Endothelial cell of umbilical vein (primary cell): ENCODE measurements at regions not wholly inside any gene's neighbourhood (a gene's known extent, or its start where the extent isn't known, plus 50 kb on each side); places are given as distances from the start of the nearest gene placed in this dataset.
A peak's percentile ranks its signal among the peaks of the same experiment; 100 is the strongest.

Experiments
- BruUV-seq: library from RNA; stranded (reverse); fragments of 400-500 nt; replicated peaks from 2 replicates; lab custom pipeline; 2021; lab: Mats Ljungman, UMichigan
- CTCF ChIA-PET: fragments of 300-600, 350-600 bp; sonication (Branson Sonifier 250); formaldehyde crosslinking; loops from one replicate; lab custom pipeline; 2021; ENCODE audit warnings: antibody characterized with exemption, inconsistent platforms; lab: Charles Lee
- POLR2A ChIA-PET: fragments of 300-600, 350-600 bp; sonication (Branson Sonifier 250); formaldehyde crosslinking; loops from one replicate; lab custom pipeline; 2021; ENCODE audit warnings: antibody characterized with exemption, inconsistent platforms; lab: Charles Lee
- DNase-seq: peaks from one replicate; pipeline ENCODE4 v3.0.0-alpha.2; 2011; ENCODE audit warnings: low read depth, low spot score
- FAIRE-seq: peaks from 2 replicates; lab custom pipeline; 2011; peaks lifted over from hg19 to GRCh38; lab: Jason Lieb, UNC
- H2AFZ ChIP-seq: 2 replicates; pipeline ENCODE4 v1.6.0; 2012; ENCODE audit warnings: low read depth, low read length, control low read depth, inconsistent platforms
- H3K27ac ChIP-seq: 2 replicates; pipeline ENCODE4 v1.5.1; 2011; ENCODE audit warnings: low read depth, mild to moderate bottlenecking, control low read depth, low read length, moderate library complexity; ENCODE audit not compliant: insufficient read depth
- H3K27me3 ChIP-seq, 2 experiments: 2 replicates each; pipeline versions ENCODE4 v1.6.0 to v1.6.1; 2011; ENCODE audit warnings: low read length in 2 of 2, mixed read lengths in 1 of 2; ENCODE audit not compliant: control insufficient read depth in 2 of 2, insufficient read depth in 2 of 2
- H3K36me3 ChIP-seq, 2 experiments: 2 replicates in 1 of 2; 3 replicates in 1 of 2; pipeline ENCODE4 v1.5.1; 2011; ENCODE audit warnings: low read length in 2 of 2, mild to moderate bottlenecking in 1 of 2, moderate library complexity in 1 of 2; ENCODE audit not compliant: control insufficient read depth in 2 of 2, insufficient read depth in 2 of 2; ENCODE audit errors: extremely low read depth in 1 of 2
- H3K4me1 ChIP-seq: 3 replicates; pipeline ENCODE4 v1.5.1; 2011; ENCODE audit warnings: mild to moderate bottlenecking, low read length; ENCODE audit not compliant: control insufficient read depth, insufficient read depth; ENCODE audit errors: extremely low read depth
- H3K4me2 ChIP-seq: 2 replicates; pipeline ENCODE4 v1.6.1; 2011; ENCODE audit warnings: low read length, control low read depth, mixed read lengths; ENCODE audit not compliant: insufficient read depth
- H3K4me3 ChIP-seq, 3 experiments: fragments of 200-600 bp in 1 of 3; sonication (generic), shearing (Covaris generic) in 1 of 3; replicated peaks in 1 of 3; 2 replicates each; pipeline ENCODE4 v1.5.1; 2011 to 2016; ENCODE audit warnings: control low read depth in 3 of 3, low read length in 3 of 3, mild to moderate bottlenecking in 2 of 3, inconsistent platforms in 1 of 3, low read depth in 1 of 3, moderate library complexity in 1 of 3; ENCODE audit not compliant: insufficient read depth in 1 of 3
- H3K79me2 ChIP-seq: 2 replicates; pipeline ENCODE4 v1.6.0; 2012; ENCODE audit warnings: low read length, inconsistent platforms; ENCODE audit not compliant: control insufficient read depth, insufficient read depth
- H3K9ac ChIP-seq: replicated peaks from 2 replicates; pipeline ENCODE3; 2011; ENCODE audit warnings: low read length, control low read depth; ENCODE audit not compliant: insufficient read depth; ENCODE audit errors: extremely low read depth
- H3K9me1 ChIP-seq: replicated peaks from 3 replicates; pipeline ENCODE4 v1.6.0; 2011; ENCODE audit warnings: mild to moderate bottlenecking, low read length; ENCODE audit not compliant: control insufficient read depth, insufficient read depth; ENCODE audit errors: extremely low read depth
- H3K9me3 ChIP-seq: replicated peaks from 2 replicates; pipeline ENCODE4 v1.5.1; 2012; ENCODE audit warnings: low read length, inconsistent platforms; ENCODE audit not compliant: control insufficient read depth, insufficient read depth
- H4K20me1 ChIP-seq: replicated peaks from 2 replicates; pipeline ENCODE3; 2011; ENCODE audit warnings: mild to moderate bottlenecking, low read length; ENCODE audit not compliant: control insufficient read depth, insufficient read depth; ENCODE audit errors: extremely low read depth
- CTCF ChIP-seq, 2 donors: IDR thresholded peaks; 1 replicate in 1 of 2; 2 replicates in 1 of 2; pipeline ENCODE4 v1.5.1; 2011; ENCODE audit warnings: low read length in 2 of 2, mild to moderate bottlenecking in 2 of 2, moderate library complexity in 2 of 2, control low read depth in 1 of 2, inconsistent platforms in 1 of 2, low read depth in 1 of 2; ENCODE audit not compliant: insufficient read depth in 1 of 2; ENCODE audit errors: extremely low read depth in 1 of 2
- EZH2 ChIP-seq: IDR thresholded peaks from 2 replicates; pipeline ENCODE4 v1.6.1; 2012; ENCODE audit warnings: borderline replicate concordance, low read depth, mild to moderate bottlenecking, moderate library complexity, low read length, inconsistent platforms; ENCODE audit not compliant: severe bottlenecking
- FOS ChIP-seq: IDR thresholded peaks from 2 replicates; pipeline ENCODE4 v1.6.1; 2011; ENCODE audit warnings: mild to moderate bottlenecking, low read length, moderate library complexity, borderline replicate concordance; ENCODE audit not compliant: insufficient read depth
- GATA2 ChIP-seq: IDR thresholded peaks from 2 replicates; pipeline ENCODE4 v1.7.0; 2011; ENCODE audit warnings: low read depth, mild to moderate bottlenecking, moderate library complexity, mixed read lengths, low read length; ENCODE audit not compliant: insufficient read length, insufficient read depth
- JUN ChIP-seq: IDR thresholded peaks from 2 replicates; pipeline ENCODE4 v1.6.1; 2011; ENCODE audit warnings: borderline replicate concordance, low read depth; ENCODE audit not compliant: insufficient read length, insufficient read depth
- MAX ChIP-seq: IDR thresholded peaks from 2 replicates; pipeline ENCODE4 v1.6.1; 2011; ENCODE audit not compliant: insufficient read depth, insufficient read length
- POLR2A ChIP-seq: IDR thresholded peaks from 2 replicates; pipeline ENCODE4 v1.6.1; 2012; ENCODE audit warnings: low read depth, mild to moderate bottlenecking, control low read depth, low read length
- POLR2AphosphoS5 ChIP-seq: IDR thresholded peaks from 2 replicates; pipeline ENCODE4 v1.6.1; 2012; ENCODE audit warnings: low read depth, mild to moderate bottlenecking, control low read depth, low read length, moderate library complexity; ENCODE audit not compliant: insufficient read depth
- dilution Hi-C: fragments of 300-500 bp; cut with MboI; formaldehyde crosslinking; loops from one replicate; pipeline ENCODE4 v1.15.0; 2019; ENCODE audit warnings: low sequenced_read_pairs; ENCODE audit not compliant: extremely low pct_ligation_motif_present
- intact Hi-C: fragments of 100-400 bp; cut with micrococcal nuclease; formaldehyde crosslinking; loops from one replicate; pipeline ENCODE4 v1.10.0; 2022

- DNase-seq = no peak
- no peak overlapping the region for H3K4me3 ChIP-seq
- intact Hi-C loops (loop anchor here (2.0 kb wide), 1 partner anchor 77 kb away; no protein-coding TSS in a partner anchor), dilution Hi-C loops (no loop called here)
- H3K36me3 ChIP-seq = no peaks in the 10 kb centered on the region
- ChIA-PET CTCF (interaction anchor here (1.8 kb wide), 1 partner anchor 10 kb away, joined by 8 read pairs; no protein-coding TSS in a partner anchor), POLR2A (no interaction called here)
- BruUV-seq = no TSS peak
- no peak for TF ChIP-seq GATA2
- TF ChIP-seq FOS = no peak
- no peak for TF ChIP-seq POLR2AphosphoS5
- no peak for TF ChIP-seq JUN
- no peak for TF ChIP-seq CTCF (IDR thresholded peaks at IDR 0.05; ENCODE audit: extremely low read depth in 1 of 2, insufficient read depth in 1 of 2, low read depth in 1 of 2, low read length in 2 of 2)
- TF ChIP-seq MAX = no peak
- no peak for TF ChIP-seq POLR2A
- no peak for TF ChIP-seq EZH2
- H3K4me2 ChIP-seq = no peak overlapping the region
- H3K9me3 ChIP-seq = no peaks in the 10 kb centered on the region
- H3K27me3 ChIP-seq = no peaks in the 10 kb centered on the region
- H3K4me1 ChIP-seq = peaks cover 14% of the 10 kb centered on the region
- peak overlapping the region; percentile 65 for H3K27ac ChIP-seq
- H2AFZ ChIP-seq = no peak overlapping the region
- H3K9me1 ChIP-seq = no peaks in the 10 kb centered on the region
- no peaks in the 10 kb centered on the region for H3K79me2 ChIP-seq
- FAIRE-seq = no peak
- no peaks in the 10 kb centered on the region for H4K20me1 ChIP-seq
- peak overlapping the region; percentile 24 for H3K9ac ChIP-seq
These were observed 959.1 kb upstream of the SLC10A2 start for GRCh38 chr13:104025303-104025702.
